GM12873 (cell line): ENCODE measurements at regions not wholly inside any gene's neighbourhood (a gene's known extent, or its start where the extent isn't known, plus 50 kb on each side); places are given as distances from the start of the nearest gene placed in this dataset.

Experiments
- TF ChIP-seq, protein P1 (sequence below): IDR thresholded peaks from 2 replicates; pipeline ENCODE4 v1.5.1; 2012; ENCODE audit warnings: low read depth, mild to moderate bottlenecking, moderate library complexity, low read length, control low read depth; ENCODE audit not compliant: insufficient read depth; ENCODE audit errors: missing control alignments

DNA sequence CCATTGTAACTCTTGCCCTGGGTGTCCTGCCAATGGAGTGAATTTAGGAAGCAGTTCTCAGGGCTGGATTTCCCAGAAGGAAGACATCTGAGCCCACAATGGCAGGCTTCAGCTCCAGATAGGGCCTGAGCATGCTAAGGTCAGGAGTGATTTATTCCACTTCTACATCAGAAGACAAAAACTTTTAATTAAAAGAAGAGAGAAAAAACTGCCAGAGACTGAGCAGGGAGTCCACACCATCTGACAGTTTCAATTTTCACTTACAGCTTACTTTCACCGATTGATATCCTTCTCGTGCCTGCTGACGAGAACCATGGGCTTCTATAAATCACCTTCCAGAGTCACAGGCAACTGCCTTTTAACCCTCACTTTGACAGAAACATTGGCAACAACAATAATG, 228.3 kb upstream of the BRINP1 start:
- TF ChIP-seq, protein P1, sequence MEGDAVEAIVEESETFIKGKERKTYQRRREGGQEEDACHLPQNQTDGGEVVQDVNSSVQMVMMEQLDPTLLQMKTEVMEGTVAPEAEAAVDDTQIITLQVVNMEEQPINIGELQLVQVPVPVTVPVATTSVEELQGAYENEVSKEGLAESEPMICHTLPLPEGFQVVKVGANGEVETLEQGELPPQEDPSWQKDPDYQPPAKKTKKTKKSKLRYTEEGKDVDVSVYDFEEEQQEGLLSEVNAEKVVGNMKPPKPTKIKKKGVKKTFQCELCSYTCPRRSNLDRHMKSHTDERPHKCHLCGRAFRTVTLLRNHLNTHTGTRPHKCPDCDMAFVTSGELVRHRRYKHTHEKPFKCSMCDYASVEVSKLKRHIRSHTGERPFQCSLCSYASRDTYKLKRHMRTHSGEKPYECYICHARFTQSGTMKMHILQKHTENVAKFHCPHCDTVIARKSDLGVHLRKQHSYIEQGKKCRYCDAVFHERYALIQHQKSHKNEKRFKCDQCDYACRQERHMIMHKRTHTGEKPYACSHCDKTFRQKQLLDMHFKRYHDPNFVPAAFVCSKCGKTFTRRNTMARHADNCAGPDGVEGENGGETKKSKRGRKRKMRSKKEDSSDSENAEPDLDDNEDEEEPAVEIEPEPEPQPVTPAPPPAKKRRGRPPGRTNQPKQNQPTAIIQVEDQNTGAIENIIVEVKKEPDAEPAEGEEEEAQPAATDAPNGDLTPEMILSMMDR, result no peak

DNA sequence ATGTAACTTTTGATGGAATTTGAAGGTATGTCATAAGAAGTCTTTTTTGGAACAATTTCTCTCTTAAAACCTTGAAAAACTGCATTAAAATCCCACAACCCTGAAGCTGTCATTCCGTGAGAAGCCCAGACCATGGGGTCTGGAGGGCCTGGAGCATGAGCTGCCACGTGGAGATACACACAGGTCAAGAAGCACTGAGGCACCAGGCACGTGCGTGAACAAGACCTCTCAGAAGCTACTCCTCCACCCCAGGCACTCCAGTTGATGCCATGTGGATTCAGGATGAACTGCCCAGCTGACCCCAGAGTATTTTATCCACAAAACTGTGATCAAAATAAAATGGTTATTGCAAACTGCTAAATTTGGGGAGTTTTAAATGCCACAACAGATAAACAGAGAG, 227.5 kb upstream of the BRINP1 start:
- TF ChIP-seq, protein P1, result no peak

DNA sequence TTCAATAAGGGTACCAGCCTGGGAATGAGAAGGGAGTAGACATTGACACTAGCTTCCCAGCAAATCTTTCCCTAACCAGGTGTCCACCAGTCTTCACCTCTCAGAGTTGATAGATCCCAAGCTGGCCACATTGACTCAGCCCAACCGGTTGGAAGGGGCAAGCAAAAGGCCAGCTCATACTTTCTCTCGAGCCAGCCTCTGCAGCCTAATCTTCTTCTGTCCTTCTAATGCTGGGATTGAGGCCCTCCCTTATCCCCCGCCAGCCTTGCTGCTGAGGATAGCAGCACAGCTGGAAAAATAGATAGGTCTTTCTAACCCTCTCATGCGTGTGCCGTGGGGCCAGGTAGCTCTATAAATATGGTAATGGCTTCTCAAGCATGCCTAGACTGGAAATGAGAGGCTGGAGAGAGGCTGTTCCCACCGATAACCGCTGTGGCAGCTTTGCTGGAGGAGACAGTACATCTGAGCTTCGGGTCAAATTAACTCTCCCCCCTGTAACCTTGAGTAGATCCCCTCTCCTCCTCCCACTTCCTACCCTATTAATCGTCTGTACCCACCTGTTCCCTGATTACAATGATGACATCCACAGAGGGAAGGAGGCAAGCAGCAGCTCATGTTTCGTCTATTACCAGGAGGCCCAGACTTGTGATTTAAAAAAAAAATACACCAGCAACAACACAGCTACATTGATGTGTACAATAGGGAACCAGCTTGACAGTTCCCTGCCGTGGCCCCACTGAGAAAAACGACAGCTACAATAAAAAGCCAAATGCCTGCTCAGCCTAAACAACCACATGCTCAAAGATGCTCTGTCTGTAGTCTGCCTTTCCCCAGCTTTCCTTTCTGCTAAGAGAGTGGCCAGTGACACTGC, 219.9 kb upstream of the BRINP1 start:
- TF ChIP-seq, protein P1, result no peak

DNA sequence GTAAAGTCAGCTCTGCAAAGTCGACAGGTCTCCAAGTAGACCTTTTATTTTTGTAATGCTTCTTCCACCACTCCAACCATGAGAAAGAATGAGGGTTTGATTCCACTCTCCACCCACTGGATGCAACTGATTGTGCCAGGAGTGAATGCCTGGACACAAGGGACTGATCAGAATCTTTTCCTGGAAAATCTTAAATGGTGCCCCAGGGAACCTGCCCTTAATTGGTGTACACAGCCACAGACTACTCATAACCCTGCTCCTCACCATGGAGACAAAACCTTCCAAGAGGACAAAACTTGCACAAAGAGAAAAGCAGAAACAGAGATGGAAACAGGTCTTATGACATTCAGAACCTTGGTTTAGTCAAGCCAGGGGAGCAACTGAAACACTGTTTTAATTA, 208.6 kb upstream of the BRINP1 start:
- TF ChIP-seq, protein P1, result no peak

DNA sequence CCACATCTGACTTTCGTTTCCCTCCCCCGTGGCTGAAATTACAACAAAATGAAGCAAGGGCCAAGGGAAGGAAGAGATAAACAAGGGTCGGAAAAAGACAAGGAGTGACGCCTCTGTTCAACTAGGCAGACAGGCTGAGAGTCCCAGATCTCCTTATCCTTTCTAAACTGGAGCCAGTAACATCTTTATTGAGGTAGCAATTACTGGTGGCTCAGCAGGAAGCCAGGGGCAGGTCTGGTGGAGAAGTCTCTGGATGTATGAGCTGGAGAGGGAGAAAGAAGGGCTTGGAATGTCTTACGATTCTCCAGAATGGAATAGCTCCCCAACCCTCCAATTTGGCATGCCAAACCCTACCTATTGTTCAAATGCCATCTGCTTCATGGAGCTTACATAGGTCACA, 190.8 kb upstream of the BRINP1 start:
- TF ChIP-seq, protein P1, result no peak

DNA sequence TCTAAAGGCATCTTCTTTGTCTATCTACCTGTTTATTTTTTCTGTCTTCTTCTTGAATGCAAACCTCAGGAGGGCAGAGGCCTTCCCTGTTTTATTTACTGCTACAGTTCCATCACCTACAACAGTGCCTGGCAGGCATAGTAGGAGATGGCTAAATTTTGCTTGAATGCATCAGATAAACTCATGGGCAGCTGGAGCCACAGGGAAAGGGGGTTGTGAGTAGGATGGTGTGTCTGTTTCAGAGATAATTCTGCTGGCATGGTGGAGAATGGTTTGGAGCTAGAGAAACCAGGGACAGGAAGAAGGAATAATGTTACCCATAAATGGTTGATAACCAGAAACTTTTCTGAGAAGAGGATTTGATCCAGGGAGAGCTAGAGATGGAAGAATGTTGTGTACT, 189.8 kb upstream of the BRINP1 start:
- TF ChIP-seq, protein P1, result no peak

DNA sequence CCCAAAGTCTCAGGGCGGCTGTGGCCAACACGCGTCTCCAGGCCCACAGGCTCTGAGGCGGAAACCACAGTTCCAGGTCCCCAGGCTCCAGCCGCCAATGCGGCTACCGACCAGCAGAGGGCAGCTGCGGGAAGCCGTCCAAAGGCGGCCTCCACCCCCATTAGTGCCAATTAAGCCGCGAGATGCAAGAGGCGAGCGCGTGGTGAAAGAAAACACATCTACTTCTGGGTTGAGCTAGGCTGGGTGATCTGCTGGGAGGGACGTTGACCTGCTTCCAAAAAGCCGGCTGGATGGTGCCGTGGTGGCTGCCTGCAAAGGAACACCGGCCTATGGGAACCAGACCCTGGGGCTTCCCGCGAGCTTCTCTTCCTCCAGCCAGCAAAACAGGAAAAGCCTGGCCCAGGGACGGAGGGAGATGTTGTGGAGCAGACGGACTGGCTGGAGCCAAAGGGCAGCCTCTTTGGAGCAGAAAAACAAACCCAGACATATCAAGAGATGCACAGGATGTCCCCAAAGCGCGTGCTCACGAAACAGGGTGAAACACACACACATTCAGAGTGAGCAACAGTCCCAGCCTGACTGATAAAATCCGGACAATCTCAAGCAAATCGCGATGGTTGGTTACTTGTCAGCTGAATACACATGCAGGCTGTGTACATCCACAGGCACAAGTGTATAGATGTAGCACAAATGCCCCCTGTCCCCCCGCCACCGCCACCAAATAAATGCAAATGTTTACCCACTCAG, 187.1 kb upstream of the BRINP1 start:
- TF ChIP-seq, protein P1, result peak; percentile 96
